ENCODE measurements at regions not wholly inside any gene's neighbourhood (a gene's known extent, or its start where the extent isn't known, plus 50 kb on each side); places are given as distances from the start of the nearest gene placed in this dataset.

DNA sequence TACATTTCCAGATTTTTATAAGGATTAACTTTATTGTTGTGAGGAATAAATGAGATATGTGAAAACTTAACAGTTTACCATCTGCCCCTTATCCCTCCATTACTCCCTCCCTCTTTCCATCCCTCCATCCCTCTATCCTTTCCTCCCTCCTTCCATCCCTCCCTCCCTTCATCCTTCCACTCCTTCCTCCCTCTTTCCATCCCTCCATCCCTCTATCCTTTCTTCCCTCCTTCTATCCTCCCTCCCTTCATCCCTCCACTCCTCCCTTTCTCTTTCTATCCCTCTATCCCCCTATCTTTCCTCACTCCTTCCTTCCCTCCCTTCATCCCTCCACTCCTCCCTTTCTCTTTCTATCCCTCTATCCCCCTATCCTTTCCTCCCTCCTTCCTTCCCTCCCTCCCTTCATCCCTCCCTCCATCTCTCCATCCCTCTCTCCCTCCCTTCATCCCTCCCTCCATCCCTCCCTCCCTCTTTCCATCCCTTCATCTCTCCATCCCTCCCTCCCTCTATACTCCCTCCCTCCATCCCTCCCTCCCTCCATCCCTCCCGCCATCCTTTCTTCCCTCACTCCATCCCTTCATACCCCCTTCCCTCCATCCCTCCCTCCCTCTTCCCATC, 181.8 kb upstream of the PLXNC1 start:
- intact Hi-C loops (cut with DNase I): no loop called here
- Histone ChIP-seq H3K4me1 (no peaks in the 10 kb centered on the region), H3K27ac (no peak overlapping the region), H3K4me3 (no peak overlapping the region), H3K36me3 (no peaks in the 10 kb centered on the region), H3K9me3 (peaks cover 0 to 22% (median 0%) of the 10 kb centered on the region in 11 donors), H3K27me3 (no peaks in the 10 kb centered on the region)
- no peak for TF ChIP-seq CTCF (IDR thresholded peaks at IDR 0.05)
- no peak for ATAC-seq
- WGBS, 2 donors: 88 to 98% methylated on average over 1 of the region's 1 CpG
- no peak for DNase-seq

- no peak for TF ChIP-seq CTCF (IDR thresholded peaks at IDR 0.05)
- no peak for DNase-seq
- WGBS, 2 donors: 84 to 85% methylated on average over 6 of the region's 6 CpGs
Measured at GRCh38 chr12:93967454-93967853, 180.9 kb upstream of the PLXNC1 start.

GRCh38 chr12:93968536-93969285, 179.7 kb upstream of the PLXNC1 start:
- Histone ChIP-seq H3K27me3 (no peaks in the 10 kb centered on the region), H3K4me1 (peaks cover 0 to 15% (median 3%) of the 10 kb centered on the region in 9 donors), H3K4me3 (no peak overlapping the region), H3K9me3 (peaks cover 0 to 5% (median 0%) of the 10 kb centered on the region in 11 donors), H3K27ac (no peak overlapping the region), H3K36me3 (no peaks in the 10 kb centered on the region)
- TF ChIP-seq CTCF (IDR thresholded peaks at IDR 0.05): no peak
- no peak for ATAC-seq
- WGBS, 2 donors: 86 to 89% methylated on average over 12 of the region's 12 CpGs
- no peak for DNase-seq
- intact Hi-C loops (cut with DNase I): no loop called here

More at GRCh38 chr12:93967454-93967853, 180.9 kb upstream of the PLXNC1 start:
- no peak overlapping the region for H3K27ac ChIP-seq
- H3K4me1 ChIP-seq: peaks cover 0 to 4% (median 0%) of the 10 kb centered on the region in 9 donors
- no peak for ATAC-seq
- intact Hi-C loops (cut with DNase I): no loop called here
- H3K4me3 ChIP-seq: no peak overlapping the region
- H3K9me3 ChIP-seq: peaks cover 0 to 14% (median 0%) of the 10 kb centered on the region in 11 donors
- H3K27me3 ChIP-seq: no peaks in the 10 kb centered on the region
- no peaks in the 10 kb centered on the region for H3K36me3 ChIP-seq

- no peak for DNase-seq
- TF ChIP-seq CTCF (IDR thresholded peaks at IDR 0.05): no peak
- ATAC-seq: no peak
- WGBS, 2 donors: 86 to 91% methylated on average over 10 of the region's 10 CpGs
- intact Hi-C loops (cut with DNase I): loop anchor here in 5 of 10 donors (5.0 to 10.0 kb wide), 4 partner anchors 74 to 466 kb away; partner anchors contain the start of gene CRADD (in 1 of the 5)
- no peaks in the 10 kb centered on the region for H3K36me3 ChIP-seq
- no peak overlapping the region for H3K4me3 ChIP-seq
- H3K27ac ChIP-seq: no peak overlapping the region
- H3K9me3 ChIP-seq: peaks cover 0 to 5% (median 0%) of the 10 kb centered on the region in 11 donors
- H3K27me3 ChIP-seq: no peaks in the 10 kb centered on the region
- H3K4me1 ChIP-seq: peaks cover 0 to 26% (median 5%) of the 10 kb centered on the region in 9 donors
Measured at GRCh38 chr12:93970900-93971688, 177.3 kb upstream of the PLXNC1 start.
